ENCODE measurements at regions not wholly inside any gene's neighbourhood (a gene's known extent, or its start where the extent isn't known, plus 50 kb on each side); places are given as distances from the start of the nearest gene placed in this dataset.

- peaks cover 5% of the 10 kb centered on the region for H3K9me3 Mint-ChIP-seq
- no peak overlapping the region for H3K4me3 Mint-ChIP-seq
- no peaks in the 10 kb centered on the region for H3K4me1 Mint-ChIP-seq (ENCODE audit: unreplicated experiment)
- no peaks in the 10 kb centered on the region for H3K27me3 Mint-ChIP-seq
- DNase-seq (ENCODE audit: extremely low spot score, unreplicated experiment): no peak
- no peak for TF ChIP-seq CTCF (conservative IDR thresholded peaks at IDR 0.05)
- H3K36me3 Mint-ChIP-seq: peaks cover 11% of the 10 kb centered on the region
- H3K27ac Mint-ChIP-seq: no peak overlapping the region
Measured at GRCh38 chr12:107619831-107620230, 65.8 kb upstream of the PWP1 start.

GRCh38 chr12:107622001-107622400, 63.6 kb upstream of the PWP1 start:
- Mint-ChIP-seq H3K9me3 (peaks cover 9% of the 10 kb centered on the region), H3K27ac (no peak overlapping the region), H3K36me3 (peaks cover 13% of the 10 kb centered on the region), H3K27me3 (no peaks in the 10 kb centered on the region), H3K4me3 (no peak overlapping the region), H3K4me1 (ENCODE audit: unreplicated experiment) (no peaks in the 10 kb centered on the region)
- no peak for DNase-seq (ENCODE audit: extremely low spot score, unreplicated experiment)
- peak; percentile 72 for TF ChIP-seq CTCF (conservative IDR thresholded peaks at IDR 0.05)

- no peak for TF ChIP-seq CTCF (conservative IDR thresholded peaks at IDR 0.05)
- Mint-ChIP-seq H3K27ac (no peak overlapping the region), H3K36me3 (peaks cover 13% of the 10 kb centered on the region), H3K27me3 (no peaks in the 10 kb centered on the region), H3K4me1 (ENCODE audit: unreplicated experiment) (no peaks in the 10 kb centered on the region), H3K4me3 (no peak overlapping the region), H3K9me3 (peaks cover 9% of the 10 kb centered on the region)
- DNase-seq (ENCODE audit: extremely low spot score, unreplicated experiment): no peak
Measured at GRCh38 chr12:107624493-107624892, 61.1 kb upstream of the PWP1 start.

GRCh38 chr12:107631715-107632114, 53.9 kb upstream of the PWP1 start:
- no peak for DNase-seq (ENCODE audit: extremely low spot score, unreplicated experiment)
- no peak overlapping the region for H3K4me3 Mint-ChIP-seq

GRCh38 chr12:107632246-107632645, 53.4 kb upstream of the PWP1 start:
- no peak for DNase-seq (ENCODE audit: extremely low spot score, unreplicated experiment)
- H3K4me3 Mint-ChIP-seq: no peak overlapping the region
- no peaks in the 10 kb centered on the region for H3K27me3 Mint-ChIP-seq
- no peak for TF ChIP-seq CTCF (conservative IDR thresholded peaks at IDR 0.05)
- H3K36me3 Mint-ChIP-seq: peaks cover 10% of the 10 kb centered on the region
- peaks cover 12% of the 10 kb centered on the region for H3K4me1 Mint-ChIP-seq (ENCODE audit: unreplicated experiment)
- H3K9me3 Mint-ChIP-seq: no peaks in the 10 kb centered on the region
- H3K27ac Mint-ChIP-seq: no peak overlapping the region

More at GRCh38 chr12:107631715-107632114, 53.9 kb upstream of the PWP1 start:
- H3K27ac Mint-ChIP-seq: no peak overlapping the region
- H3K9me3 Mint-ChIP-seq: no peaks in the 10 kb centered on the region
- no peak for TF ChIP-seq CTCF (conservative IDR thresholded peaks at IDR 0.05)
- peaks cover 12% of the 10 kb centered on the region for H3K4me1 Mint-ChIP-seq (ENCODE audit: unreplicated experiment)
- H3K36me3 Mint-ChIP-seq: peaks cover 10% of the 10 kb centered on the region
- no peaks in the 10 kb centered on the region for H3K27me3 Mint-ChIP-seq

GRCh38 chr12:107634530-107634929, 51.1 kb upstream of the PWP1 start:
- Mint-ChIP-seq H3K4me1 (ENCODE audit: unreplicated experiment) (peaks cover 12% of the 10 kb centered on the region), H3K27me3 (no peaks in the 10 kb centered on the region), H3K36me3 (peaks cover 13% of the 10 kb centered on the region), H3K4me3 (no peak overlapping the region), H3K9me3 (no peaks in the 10 kb centered on the region), H3K27ac (peak overlapping the region; percentile 15)
- TF ChIP-seq CTCF (conservative IDR thresholded peaks at IDR 0.05): no peak
- DNase-seq (ENCODE audit: extremely low spot score, unreplicated experiment): no peak

Measured in type B pancreatic cell (in vitro differentiated cells).